H1 (cell line): ENCODE measurements at regions not wholly inside any gene's neighbourhood (a gene's known extent, or its start where the extent isn't known, plus 50 kb on each side); places are given as distances from the start of the nearest gene placed in this dataset.

ENCODE experiments used
- CBX5 ChIP-seq: fragments of 300-800, 300-1000 bp; sonication (generic); IDR thresholded peaks from 2 replicates; pipeline ENCODE4 v1.7.1; 2016; ENCODE audit warnings: antibody characterized with exemption, low read length, low read depth
- CEBPB ChIP-seq: IDR thresholded peaks from 2 replicates; pipeline ENCODE4 v1.6.1; 2012; ENCODE audit warnings: low read depth, low read length
- EP300 ChIP-seq, 2 experiments: IDR thresholded peaks; 1 replicate in 1 of 2; 2 replicates in 1 of 2; pipeline ENCODE4 v1.6.1; 2011 to 2012; ENCODE audit warnings: low read depth in 2 of 2, low read length in 2 of 2, mild to moderate bottlenecking in 2 of 2, borderline replicate concordance in 1 of 2, inconsistent platforms in 1 of 2, moderate library complexity in 1 of 2
- GABPA ChIP-seq: IDR thresholded peaks from 2 replicates; pipeline ENCODE4 v1.6.1; 2011; ENCODE audit warnings: mild to moderate bottlenecking, low read length, moderate library complexity, borderline replicate concordance; ENCODE audit not compliant: insufficient read depth
- SIN3A ChIP-seq, 2 experiments: IDR thresholded peaks in 1 of 2; conservative IDR thresholded peaks in 1 of 2; 2 replicates each; pipeline ENCODE4 v1.6.1; 2011 to 2012; ENCODE audit warnings: low read length in 2 of 2, improper control_type of control experiment in 1 of 2, low read depth in 1 of 2, mild to moderate bottlenecking in 1 of 2
- TAF1 ChIP-seq: IDR thresholded peaks from 2 replicates; pipeline ENCODE4 v1.6.1; 2011; ENCODE audit warnings: mild to moderate bottlenecking, low read depth, low read length

DNA sequence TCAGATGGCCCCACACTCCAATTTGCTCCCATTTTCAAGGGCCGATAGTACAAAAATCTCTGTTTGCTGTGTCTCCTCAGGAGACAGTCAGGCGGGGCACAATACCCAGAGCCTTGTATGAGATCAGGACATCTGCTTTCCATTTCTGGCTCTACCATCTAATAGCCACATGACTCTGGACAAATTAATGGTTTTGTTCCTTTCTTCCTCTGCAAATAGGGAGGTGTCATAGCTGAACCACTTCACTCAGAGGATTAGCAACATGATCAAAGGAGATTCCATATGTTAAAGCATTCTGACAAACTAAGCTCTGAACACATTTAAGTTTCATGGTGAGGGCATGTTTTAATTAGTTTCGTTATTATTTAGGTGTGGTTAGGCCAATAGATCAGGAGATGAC, 602.1 kb upstream of the SYT4 start (continued):
- TF ChIP-seq SIN3A (conservative IDR thresholded peaks at IDR 0.05 in 1 of 2, IDR thresholded peaks at IDR 0.05 in 1 of 2; ENCODE audit: low read depth in 1 of 2, low read length in 2 of 2) (no peak), CEBPB (no peak), GABPA (no peak), EP300 (IDR thresholded peaks at IDR 0.05; ENCODE audit: borderline replicate concordance in 1 of 2, low read depth in 2 of 2, low read length in 2 of 2) (no peak), CBX5 (no peak), TAF1 (no peak)
